ENCODE measurements at regions not wholly inside any gene's neighbourhood (a gene's known extent, or its start where the extent isn't known, plus 50 kb on each side); places are given as distances from the start of the nearest gene placed in this dataset.

DNA sequence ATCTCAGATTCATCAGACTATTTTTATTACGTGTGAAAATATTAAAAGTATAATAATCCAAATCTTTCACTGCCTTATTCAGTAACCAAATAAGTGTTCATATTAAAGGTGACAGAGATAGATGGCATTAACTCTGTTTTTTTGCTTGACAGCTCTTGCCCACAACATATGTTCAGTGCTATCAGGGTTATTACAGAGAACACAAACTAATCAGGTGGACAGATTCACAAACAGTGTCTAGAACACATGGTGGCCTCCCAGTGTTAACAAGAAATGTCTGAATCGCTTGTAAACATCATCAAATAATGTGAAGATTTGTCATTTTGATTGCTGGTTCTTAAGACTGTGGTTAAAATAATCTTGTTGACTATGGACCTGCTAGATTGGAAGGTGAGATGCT, 609.1 kb upstream of the GRAMD2B start:
- TF ChIP-seq, protein P1, sequence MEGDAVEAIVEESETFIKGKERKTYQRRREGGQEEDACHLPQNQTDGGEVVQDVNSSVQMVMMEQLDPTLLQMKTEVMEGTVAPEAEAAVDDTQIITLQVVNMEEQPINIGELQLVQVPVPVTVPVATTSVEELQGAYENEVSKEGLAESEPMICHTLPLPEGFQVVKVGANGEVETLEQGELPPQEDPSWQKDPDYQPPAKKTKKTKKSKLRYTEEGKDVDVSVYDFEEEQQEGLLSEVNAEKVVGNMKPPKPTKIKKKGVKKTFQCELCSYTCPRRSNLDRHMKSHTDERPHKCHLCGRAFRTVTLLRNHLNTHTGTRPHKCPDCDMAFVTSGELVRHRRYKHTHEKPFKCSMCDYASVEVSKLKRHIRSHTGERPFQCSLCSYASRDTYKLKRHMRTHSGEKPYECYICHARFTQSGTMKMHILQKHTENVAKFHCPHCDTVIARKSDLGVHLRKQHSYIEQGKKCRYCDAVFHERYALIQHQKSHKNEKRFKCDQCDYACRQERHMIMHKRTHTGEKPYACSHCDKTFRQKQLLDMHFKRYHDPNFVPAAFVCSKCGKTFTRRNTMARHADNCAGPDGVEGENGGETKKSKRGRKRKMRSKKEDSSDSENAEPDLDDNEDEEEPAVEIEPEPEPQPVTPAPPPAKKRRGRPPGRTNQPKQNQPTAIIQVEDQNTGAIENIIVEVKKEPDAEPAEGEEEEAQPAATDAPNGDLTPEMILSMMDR (IDR thresholded peaks at IDR 0.05; ENCODE audit: insufficient read depth, low read depth, low read length) = no peak
- H3K4me3 ChIP-seq (ENCODE audit: low read depth, low read length) = no peak overlapping the region

DNA sequence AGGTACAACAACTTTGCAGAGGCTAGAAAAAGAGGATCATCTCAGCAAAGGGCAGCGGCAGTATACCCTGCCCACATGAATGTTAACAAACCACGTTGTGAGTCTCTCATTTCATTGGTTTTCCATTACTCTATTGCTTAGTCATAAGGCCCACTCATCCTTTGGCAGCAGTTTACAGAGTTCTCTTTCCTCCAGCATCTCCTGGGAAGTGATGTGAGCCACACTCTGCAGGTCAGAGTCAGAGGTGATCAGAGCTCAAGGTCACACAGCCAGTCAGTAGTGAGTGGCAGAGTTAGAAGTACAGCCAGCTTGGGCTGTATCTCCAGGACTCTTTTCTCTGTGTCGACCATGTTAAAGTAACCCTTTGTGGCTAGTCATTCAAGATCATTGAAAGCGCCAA, 599.6 kb upstream of the GRAMD2B start:
- no peak for DNase-seq (ENCODE audit: low read depth)
- H3K4me3 ChIP-seq (ENCODE audit: low read depth, low read length) = no peak overlapping the region
- TF ChIP-seq, protein P1 (IDR thresholded peaks at IDR 0.05; ENCODE audit: insufficient read depth, low read depth, low read length) = no peak

More for the DNA sequence above, 609.1 kb upstream of the GRAMD2B start:
- DNase-seq (ENCODE audit: low read depth) = no peak

DNA sequence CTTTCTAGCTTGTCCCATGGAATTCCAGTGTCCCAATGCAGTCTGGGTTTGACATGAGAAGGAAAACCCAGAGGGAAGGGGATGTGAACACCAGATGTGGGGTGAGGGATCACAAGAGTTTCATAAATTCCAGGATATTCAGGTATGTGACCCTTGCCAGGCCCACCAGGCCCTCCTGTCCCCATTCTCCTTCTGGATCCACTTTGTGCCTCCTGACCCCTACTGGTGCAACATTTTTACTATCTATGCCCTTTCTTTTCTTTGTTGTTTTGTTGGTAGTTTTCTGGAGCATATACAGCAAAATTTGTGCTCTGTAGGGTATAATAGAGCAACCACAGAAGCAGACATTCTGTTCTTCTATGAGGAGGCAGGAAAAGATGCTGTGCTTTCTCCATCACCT, 597.0 kb upstream of the GRAMD2B start:
- TF ChIP-seq, protein P1 (IDR thresholded peaks at IDR 0.05; ENCODE audit: insufficient read depth, low read depth, low read length) = no peak

DNA sequence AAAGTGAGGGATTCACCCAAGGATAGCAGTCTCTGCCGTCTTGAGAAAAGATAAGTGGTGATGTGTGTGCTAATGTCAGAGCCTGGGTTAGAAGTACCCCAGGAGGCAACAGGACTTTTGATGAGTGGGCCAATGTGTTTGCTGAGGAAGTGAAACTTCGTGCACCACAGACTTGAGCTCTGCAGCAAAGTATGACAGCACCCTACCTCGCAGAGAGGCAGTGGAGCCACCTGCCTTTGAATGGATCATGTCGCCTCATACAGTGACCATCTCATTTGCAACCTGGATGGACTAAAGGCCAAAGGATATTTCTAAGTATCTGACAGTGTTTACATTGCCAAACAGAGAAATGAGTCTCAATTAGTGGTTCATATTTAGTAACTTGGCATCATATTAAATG, 593.9 kb upstream of the GRAMD2B start:
- H3K4me3 ChIP-seq (ENCODE audit: low read depth, low read length) = no peak overlapping the region
- TF ChIP-seq, protein P1 (IDR thresholded peaks at IDR 0.05; ENCODE audit: insufficient read depth, low read depth, low read length) = no peak

More for the DNA sequence above, 597.0 kb upstream of the GRAMD2B start:
- H3K4me3 ChIP-seq (ENCODE audit: low read depth, low read length) = no peak overlapping the region
- DNase-seq (ENCODE audit: low read depth) = no peak

DNA sequence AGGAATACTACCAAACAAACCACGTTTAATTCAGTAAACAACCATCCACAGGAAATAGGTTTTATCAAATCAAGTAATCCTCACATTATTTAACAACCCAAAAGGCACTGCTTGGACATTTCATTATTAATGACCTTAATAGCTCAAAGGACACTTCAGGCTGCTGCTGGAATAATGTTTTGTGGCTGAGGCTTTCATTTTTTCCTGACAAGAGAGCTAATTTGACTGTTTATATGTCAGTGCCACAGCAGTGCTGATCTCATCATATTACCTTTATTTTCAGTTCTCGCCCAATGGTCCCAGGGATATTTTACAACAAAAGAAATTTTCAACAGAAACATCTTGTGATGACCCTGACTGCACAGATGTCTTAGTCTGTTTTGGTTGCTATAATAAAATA, 589.8 kb upstream of the GRAMD2B start:
- TF ChIP-seq, protein P1 (IDR thresholded peaks at IDR 0.05; ENCODE audit: insufficient read depth, low read depth, low read length) = no peak
- DNase-seq (ENCODE audit: low read depth) = no peak
- no peak overlapping the region for H3K4me3 ChIP-seq (ENCODE audit: low read depth, low read length)

More for the DNA sequence above, 593.9 kb upstream of the GRAMD2B start:
- no peak for DNase-seq (ENCODE audit: low read depth)

DNA sequence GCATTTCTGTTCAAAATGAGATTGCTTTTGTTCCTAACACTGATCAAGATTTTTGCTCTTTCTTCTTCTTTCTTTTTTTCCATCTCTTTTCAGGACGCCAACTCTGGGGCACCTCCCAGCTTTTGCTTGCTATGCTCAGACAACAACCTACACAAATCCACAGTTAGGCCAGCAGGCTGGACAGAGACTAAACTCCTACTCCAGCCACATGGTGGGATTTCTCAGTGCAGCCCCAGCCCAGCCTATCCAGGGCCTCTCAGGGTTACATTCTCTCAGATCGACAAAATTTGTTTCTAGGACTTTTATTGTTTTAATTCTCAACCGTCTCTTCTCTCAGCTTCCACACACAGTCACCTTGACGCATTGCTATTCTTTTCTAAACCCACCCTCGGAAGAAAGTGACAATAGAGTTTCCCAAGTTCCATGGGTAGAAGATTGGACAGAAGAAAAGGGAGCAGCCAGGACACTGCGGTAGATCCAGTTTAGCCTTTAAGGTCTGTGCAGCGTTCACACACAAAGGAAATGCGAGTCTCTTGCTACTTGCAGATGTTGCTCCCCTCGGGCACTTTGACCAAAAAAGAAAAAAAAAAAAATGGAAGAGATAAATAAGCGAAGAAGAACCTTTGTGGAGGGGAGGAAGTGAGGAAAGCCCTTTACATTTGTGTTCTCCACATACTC, 588.6 kb upstream of the GRAMD2B start:
- TF ChIP-seq, protein P1 (IDR thresholded peaks at IDR 0.05; ENCODE audit: insufficient read depth, low read depth, low read length) = no peak
- H3K4me3 ChIP-seq (ENCODE audit: low read depth, low read length) = no peak overlapping the region
- no peak for DNase-seq (ENCODE audit: low read depth)

Data from fibroblast of villous mesenchyme (primary cell).